Breast epithelium (tissue), 3 donors: ENCODE measurements at regions not wholly inside any gene's neighbourhood (a gene's known extent, or its start where the extent isn't known, plus 50 kb on each side); places are given as distances from the start of the nearest gene placed in this dataset.

Experiments
- POLR2A ChIP-seq: fragments of 450-650 bp; IDR thresholded peaks from one replicate; pipeline ENCODE4 v1.6.1; 2016; ENCODE audit warnings: antibody characterized with exemption, mild to moderate bottlenecking, moderate library complexity
- POLR2AphosphoS5 ChIP-seq, 3 donors: sonication (generic); formaldehyde crosslinking; IDR thresholded peaks; one replicate each; pipeline ENCODE4 v1.6.1; 2017; ENCODE audit warnings: antibody characterized with exemption in 3 of 3
- TF ChIP-seq, protein P1 (sequence below), 3 donors: fragments of 450-650 bp; IDR thresholded peaks; one replicate each; pipeline ENCODE4 v1.5.1; 2016 to 2017; ENCODE audit warnings: antibody characterized with exemption in 3 of 3, mild to moderate bottlenecking in 3 of 3, moderate library complexity in 3 of 3

DNA sequence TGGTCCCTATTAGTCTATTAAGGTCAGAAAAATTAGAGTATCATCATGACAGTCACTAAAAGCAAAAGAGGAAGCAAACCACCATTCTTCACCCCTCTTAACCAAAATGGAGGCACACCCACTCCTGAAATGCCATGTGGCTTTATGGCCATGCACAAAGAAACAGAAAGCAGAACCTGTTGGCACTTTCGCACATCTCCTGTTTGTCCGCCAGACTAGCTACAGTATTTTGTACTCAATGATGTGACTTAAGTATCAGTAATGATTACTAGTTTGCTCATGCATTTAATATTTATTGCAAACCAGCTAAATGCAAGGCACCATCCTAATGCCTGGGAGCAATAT lies 70.2 kb upstream of the GNAO1 start:
- TF ChIP-seq, protein P1, sequence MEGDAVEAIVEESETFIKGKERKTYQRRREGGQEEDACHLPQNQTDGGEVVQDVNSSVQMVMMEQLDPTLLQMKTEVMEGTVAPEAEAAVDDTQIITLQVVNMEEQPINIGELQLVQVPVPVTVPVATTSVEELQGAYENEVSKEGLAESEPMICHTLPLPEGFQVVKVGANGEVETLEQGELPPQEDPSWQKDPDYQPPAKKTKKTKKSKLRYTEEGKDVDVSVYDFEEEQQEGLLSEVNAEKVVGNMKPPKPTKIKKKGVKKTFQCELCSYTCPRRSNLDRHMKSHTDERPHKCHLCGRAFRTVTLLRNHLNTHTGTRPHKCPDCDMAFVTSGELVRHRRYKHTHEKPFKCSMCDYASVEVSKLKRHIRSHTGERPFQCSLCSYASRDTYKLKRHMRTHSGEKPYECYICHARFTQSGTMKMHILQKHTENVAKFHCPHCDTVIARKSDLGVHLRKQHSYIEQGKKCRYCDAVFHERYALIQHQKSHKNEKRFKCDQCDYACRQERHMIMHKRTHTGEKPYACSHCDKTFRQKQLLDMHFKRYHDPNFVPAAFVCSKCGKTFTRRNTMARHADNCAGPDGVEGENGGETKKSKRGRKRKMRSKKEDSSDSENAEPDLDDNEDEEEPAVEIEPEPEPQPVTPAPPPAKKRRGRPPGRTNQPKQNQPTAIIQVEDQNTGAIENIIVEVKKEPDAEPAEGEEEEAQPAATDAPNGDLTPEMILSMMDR (IDR thresholded peaks at IDR 0.05): no peak
- TF ChIP-seq POLR2AphosphoS5 (IDR thresholded peaks at IDR 0.05) (no peak), POLR2A (no peak)
